Right forelimb (tissue), 1 donor: ENCODE measurements at regions not wholly inside any gene's neighbourhood (a gene's known extent, or its start where the extent isn't known, plus 50 kb on each side); places are given as distances from the start of the nearest gene placed in this dataset.
"Not testable (repeated sequence)": the region's sequence is repeated elsewhere in the genome, so short reads cannot be mapped to it uniquely, and the experiment has no call there.

ENCODE experiments used
- DNase-seq: peaks from one replicate; pipeline ENCODE4 v3.0.0-alpha.2; 2018

DNA sequence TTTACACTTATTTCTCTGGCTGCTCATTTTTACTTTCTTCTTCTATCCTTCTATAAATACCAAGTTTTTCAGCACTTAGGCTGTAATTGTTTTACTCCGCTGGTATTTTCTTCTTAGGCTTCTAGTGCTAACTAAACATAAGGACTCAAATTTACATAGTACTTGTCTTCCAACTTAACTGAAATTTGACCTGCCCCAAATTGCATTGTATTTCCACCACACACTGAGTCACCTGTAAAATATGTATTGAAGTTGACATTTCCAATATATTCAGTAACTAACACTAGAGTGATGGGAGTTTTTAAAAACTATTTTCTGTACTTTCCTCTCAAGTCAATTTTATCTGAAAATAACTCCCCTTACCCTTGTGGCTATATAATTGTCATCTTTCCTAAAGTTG is 1794.1 kb upstream of the RAG2 start:
- no peak for DNase-seq

DNA sequence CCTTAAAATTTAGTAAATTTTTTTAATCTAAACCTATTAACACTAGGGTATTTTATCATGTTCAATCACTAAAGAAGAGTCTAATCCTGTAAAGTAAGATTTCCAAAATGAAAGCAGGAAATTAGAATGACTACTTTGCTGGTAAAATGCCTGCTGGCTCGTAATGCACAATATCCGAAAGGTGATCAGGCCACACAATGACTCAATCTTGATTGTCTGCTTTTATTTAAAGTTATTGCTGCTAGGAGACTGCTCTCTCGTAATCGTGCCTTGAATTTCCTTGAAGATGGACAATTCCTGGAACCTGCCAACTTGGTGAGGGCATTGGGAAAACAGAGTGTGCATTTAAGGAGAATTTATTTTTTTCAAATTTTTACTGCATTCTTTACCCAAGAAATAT is 1786.5 kb upstream of the RAG2 start:
- DNase-seq: no peak

DNA sequence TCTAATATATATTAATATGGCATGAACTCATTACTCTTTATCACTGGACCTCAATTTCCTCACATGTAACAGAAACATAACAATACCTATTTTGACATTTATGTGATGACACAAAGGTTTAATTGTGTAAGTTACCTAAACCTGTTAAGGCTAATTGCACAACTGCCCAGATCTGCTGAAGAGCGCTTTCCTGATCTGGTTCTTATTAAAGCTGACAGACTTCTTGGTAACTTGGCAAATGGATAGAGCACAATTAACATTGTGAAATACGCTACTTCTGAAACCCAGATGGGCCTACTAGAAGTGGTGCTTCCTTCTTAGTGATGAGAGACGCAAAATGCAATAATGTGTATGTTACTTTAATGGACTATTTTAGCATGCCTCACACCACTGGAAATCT is 1767.2 kb upstream of the RAG2 start:
- DNase-seq: no peak

- DNase-seq: no peak
These were observed 1758.2 kb upstream of the RAG2 start for GRCh38 chr11:38356255-38356654.

GRCh38 chr11:38345286-38345685 is 1747.2 kb upstream of the RAG2 start:
- DNase-seq: no peak

DNA sequence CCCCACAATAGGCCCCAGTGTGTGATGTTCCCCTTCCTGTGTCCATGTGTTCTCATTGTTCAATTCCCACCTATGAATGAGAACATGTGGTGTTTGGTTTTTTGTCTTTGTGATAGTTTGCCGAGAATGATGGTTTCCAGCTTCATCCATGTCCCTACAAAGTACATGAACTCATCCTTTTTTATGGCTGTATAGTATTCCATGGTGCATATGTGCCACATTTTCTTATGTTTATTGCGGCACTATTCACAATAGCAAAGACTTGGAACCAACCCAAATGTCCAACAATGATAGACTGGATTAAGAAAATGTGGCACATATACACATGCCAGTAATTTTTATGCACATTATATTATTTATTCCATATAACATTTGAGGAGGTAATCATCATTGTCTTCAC is 1743.6 kb upstream of the RAG2 start:
- DNase-seq: not testable (repeated sequence)

GRCh38 chr11:38339835-38340440 is 1741.9 kb upstream of the RAG2 start:
- no peak for DNase-seq

DNA sequence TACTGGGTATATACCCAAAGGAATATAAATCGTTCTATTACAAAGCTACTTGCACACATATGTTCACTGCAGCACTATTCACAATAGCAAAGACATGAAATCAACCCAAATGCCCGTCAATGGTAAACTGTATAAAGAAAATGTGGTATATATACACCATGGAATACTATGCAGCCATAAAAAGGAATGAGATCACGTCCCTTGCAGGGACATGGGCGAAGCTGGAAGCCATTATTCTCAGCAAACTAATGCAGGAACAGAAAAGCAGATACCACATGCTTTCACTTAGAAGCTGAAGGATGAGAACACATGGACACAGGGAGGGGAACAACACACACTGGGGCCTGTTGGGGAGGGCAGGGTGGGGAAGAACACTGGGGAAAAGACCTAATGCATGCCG is 1740.0 kb upstream of the RAG2 start:
- not testable (repeated sequence) for DNase-seq

GRCh38 chr11:38332046-38332445 is 1734.0 kb upstream of the RAG2 start:
- no peak for DNase-seq

DNA sequence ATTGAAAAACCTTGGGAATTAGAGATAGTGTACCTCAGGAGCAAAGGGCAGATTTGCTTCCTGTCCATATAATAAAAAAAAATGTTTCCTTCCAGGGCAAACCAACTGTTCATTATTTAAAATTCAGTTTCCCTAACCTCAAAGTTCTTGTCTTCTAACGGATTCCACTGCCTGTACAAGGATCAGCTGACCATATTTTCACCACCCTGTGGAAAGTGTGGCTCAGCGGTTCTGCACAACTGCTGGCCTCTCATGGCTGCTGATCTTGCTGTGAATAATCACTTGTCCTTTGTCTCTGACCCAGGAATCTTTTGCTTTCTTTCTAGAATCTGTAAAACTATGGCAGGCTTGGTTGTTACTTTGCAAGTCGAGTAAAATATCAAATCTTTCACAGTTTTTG is 1732.5 kb upstream of the RAG2 start:
- DNase-seq: no peak

GRCh38 chr11:38323961-38324761 is 1726.1 kb upstream of the RAG2 start:
- DNase-seq: no peak

- no peak for DNase-seq
These were observed 1717.1 kb upstream of the RAG2 start for GRCh38 chr11:38315151-38315550.

DNA sequence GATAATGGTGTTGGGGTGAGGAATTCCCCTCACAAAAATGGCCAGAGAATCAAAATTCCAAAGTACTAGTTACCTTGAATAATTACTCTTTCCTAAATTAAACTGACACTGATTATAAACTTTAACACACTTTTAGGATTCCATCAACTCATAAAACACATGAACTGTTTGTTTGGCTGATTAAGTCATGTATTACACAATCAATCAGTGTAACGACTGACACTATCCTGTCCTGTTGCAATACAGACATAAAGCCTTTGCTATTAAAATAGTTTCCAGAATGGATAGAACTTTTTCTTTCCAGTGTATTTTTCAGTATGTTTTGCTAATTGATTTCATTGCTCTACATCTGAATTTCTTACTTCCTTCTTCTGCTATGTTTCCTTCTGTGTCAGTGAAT is 1709.4 kb upstream of the RAG2 start:
- DNase-seq: no peak

DNA sequence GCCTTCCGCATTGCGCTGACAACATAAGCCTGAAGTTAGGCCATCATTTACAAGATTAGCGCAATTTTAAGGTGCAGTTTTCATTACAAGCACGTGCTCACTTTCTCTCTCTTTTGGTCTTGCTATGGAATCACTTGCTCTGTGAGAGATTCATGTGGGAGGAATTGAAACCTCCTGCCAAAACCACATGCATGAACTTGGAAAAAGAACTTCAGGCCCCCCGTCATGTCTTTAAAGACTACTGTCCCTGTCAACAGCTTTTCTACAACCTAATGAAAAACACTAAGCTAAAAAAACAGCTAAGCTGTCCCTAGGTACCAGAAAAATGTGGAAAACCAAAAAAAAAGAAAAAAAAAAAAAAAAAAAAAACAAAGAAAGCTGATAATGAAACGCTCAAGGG is 1707.6 kb upstream of the RAG2 start:
- DNase-seq: no peak

DNA sequence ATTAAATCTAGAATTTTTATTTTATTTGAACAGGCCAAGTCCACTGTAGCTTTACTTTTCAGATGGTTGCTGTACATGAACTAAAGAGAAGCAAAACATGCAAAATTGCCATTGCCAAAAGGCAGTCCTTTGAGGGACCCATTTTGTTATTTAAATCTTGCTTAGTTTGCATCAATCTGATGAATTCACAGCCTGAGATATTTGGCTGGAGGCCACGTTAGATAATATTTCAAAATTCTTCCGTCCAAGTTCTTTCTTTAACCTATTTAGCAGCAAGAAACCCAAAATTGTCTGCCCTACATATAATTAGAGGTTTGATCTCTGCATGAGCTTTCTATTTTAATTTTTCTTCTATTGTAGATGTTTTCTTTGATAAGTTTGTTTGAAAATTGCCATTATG is 1706.9 kb upstream of the RAG2 start:
- DNase-seq: no peak

GRCh38 chr11:38302564-38302963 is 1704.5 kb upstream of the RAG2 start:
- no peak for DNase-seq

DNA sequence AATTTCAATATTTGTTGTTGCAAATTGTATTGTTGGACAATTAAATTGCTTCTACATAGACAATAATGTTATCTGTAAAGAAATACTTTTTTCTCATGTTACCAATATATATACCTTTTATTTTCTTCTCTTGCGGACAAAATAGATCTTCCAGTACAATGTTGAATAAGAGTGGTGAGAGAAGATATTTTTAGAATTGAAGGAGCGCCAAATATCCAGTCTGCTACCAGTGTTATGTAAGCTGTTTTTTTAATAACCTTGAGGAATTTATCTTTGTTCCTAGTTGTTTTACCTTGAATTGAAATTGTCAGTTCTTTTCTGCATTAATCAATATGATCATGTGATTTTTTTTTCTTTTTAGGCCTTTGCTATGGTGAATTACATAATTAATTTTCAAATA is 1702.5 kb upstream of the RAG2 start:
- no peak for DNase-seq

DNA sequence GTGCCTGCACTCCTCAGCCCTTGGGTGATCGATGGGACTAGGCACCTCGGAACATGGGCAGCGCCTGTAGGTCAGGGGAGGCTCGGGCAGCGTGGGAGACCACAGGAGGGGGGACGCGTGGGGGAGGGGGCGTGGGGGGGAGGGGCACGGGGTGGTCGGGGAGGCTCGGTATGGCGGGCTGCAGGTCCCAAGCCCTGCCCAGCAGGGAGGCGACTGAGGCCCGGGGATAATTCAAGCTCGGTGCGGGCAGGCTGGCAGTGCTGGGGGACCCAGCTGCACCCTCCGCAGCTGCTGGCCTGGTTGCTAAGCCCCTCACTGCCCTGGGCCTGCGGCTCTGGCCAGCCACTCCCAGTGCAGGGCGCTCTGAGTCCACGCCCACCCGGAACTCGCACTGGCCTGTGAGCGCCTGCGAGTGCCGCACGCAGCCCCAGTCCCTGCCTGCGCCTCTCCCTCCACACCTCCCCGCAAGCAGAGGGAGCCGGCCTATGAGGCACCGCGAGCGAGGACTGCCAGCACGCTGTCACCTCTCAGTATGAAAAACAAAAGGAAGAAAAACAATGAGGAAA is 1698.3 kb upstream of the RAG2 start:
- DNase-seq: no peak

- no peak for DNase-seq
These were observed 1684.7 kb upstream of the RAG2 start for GRCh38 chr11:38282718-38283117.

DNA sequence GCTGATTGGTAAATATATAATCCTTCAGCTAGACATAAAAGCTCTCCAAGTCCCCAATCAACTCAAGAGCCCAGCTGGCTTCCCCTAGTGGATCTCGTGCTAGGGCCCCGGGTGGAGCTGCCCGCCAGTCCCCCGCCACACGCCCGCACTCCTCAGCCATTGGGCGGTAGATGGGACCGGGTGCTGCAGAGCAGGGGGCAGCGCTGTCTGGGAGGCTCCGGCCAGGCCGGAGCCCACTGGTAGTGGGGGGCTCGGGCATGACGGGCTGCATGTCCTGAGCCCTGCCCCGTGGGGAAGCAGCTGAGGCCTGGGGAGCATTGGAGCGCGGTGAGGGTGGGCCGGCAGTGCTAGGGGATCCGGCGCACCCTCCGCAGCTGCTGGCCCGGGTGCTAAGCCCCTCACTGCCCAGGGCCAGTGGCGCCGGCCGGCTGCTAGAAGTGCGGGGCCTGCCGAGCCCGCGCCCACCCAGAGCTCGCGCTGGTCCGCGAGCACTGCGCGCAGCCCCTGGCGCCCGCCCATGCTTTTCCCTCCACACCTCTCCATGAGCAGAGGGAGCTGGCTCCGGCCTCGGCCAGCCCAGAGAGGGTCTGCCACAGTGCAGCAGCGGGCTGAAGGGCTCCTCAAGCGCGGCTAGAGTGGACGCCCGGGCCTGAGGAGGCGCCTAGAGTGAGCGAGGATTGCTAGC is 1680.6 kb upstream of the RAG2 start:
- DNase-seq: no peak

DNA sequence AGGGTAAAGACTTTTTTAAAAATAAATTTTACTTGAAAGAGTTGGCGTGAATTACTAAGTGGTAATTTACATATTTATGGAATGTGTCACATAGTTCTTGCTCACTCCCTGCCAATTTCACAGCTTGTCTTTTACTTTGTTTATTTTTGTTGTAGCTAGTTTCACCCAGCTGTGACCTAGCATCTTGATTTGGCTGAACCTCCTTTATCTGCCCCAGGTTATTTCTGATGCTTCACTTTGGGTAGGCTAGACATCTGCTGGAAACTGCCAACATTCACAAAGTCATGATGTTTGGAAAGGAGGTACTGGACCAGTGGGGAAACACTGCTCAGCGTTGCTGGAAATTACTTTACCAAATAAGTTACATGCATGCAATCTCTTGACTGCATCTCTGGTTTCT is 1676.0 kb upstream of the RAG2 start:
- no peak for DNase-seq

DNA sequence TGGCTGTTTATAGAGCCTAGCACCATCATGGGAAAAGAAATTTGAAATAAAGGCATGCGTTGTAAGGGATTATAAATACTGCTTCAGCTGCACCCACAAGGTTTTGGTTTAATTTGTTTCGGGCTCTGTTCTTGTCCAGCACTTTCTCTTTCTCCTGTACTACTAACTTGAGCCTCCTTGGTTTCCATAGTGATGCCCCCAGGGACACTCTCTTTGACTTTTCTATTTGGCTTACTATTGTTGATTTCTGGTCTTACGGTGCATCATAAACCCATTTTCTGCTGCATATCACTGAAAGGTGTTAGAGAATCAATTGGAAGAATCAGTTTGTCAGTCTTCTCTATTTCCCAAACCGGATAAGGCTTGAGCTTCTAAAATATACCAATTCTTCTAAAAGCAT is 1674.3 kb upstream of the RAG2 start:
- DNase-seq: no peak

- no peak for DNase-seq
These were observed 1668.7 kb upstream of the RAG2 start for GRCh38 chr11:38266691-38267090.

- DNase-seq: no peak
These were observed 1658.4 kb upstream of the RAG2 start for GRCh38 chr11:38256436-38256835.
